DMS79 treated with DMSO at 0.1 percent for 48 hours (cell line): ENCODE measurements at regions not wholly inside any gene's neighbourhood (a gene's known extent, or its start where the extent isn't known, plus 50 kb on each side); places are given as distances from the start of the nearest gene placed in this dataset.

Experiments used
- DNase-seq: peaks from one replicate; lab custom pipeline; 2025; lab: John Stamatoyannopoulos, UW

DNA sequence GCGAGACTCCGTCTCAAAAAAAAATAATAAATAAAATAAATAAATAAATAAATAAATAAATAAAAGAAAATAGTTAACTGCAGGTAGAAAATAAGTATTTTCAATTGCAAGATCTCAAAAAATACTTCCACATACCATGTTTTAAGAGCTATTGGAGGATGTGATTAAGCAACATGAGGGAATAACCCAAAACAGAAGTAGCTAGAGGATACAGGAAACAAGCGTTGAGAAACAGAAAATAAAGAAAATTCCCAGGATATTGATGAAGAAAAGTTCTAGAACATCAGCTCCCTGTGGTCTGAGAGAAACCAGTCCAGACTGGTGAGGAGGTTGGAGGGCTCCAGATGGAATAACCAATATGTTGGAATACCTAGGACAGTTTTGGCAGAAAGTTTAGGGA, 57.3 kb upstream of the RND3 start:
- no peak for DNase-seq

GRCh38 chr2:150542692-150543091, 55.2 kb upstream of the RND3 start:
- no peak for DNase-seq

DNA sequence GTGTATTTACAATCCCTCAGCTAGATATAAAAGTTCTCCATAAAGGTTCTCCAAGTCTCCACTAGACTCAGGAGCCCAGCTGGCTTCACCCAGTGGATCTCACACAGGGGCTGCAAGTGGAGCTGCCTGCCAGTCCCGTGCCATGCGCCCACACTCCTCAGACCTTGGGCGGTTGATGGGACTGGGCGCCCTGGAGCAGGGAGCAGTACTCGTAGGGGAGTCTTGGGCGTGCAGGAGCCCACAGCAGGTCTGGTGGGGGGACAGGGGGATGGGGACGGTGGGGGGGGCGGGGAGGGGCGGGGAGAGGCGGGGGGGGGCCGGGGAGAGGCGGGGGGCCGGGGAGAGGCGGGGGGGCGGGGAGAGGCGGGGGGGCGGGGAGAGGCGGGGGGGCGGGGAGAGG, 54.7 kb upstream of the RND3 start:
- no peak for DNase-seq

- DNase-seq, result no peak
Observed at GRCh38 chr2:150538651-150539201, 51.3 kb upstream of the RND3 start.
